ENCODE measurements at regions not wholly inside any gene's neighbourhood (a gene's known extent, or its start where the extent isn't known, plus 50 kb on each side); places are given as distances from the start of the nearest gene placed in this dataset.

- H4K8ac ChIP-seq (ENCODE audit: extremely low read depth, insufficient read depth, low read length): no peak overlapping the region
- no peak overlapping the region for H3K56ac ChIP-seq (replicated peaks; ENCODE audit: insufficient read length, low read depth, low read length)
- no peak overlapping the region for H4K91ac ChIP-seq (replicated peaks; ENCODE audit: insufficient read length, low read length)
- no peak overlapping the region for H2BK20ac ChIP-seq (ENCODE audit: low read length)
- H3K79me2 ChIP-seq (ENCODE audit: control insufficient read depth in 1 of 2, insufficient read depth in 2 of 2, low read length in 2 of 2): no peaks in the 10 kb centered on the region
- FAIRE-seq (no peak), DNase-seq (ENCODE audit: low read depth in 1 of 2, low spot score in 2 of 2) (no peak)
- H2BK120ac ChIP-seq (replicated peaks; ENCODE audit: low read depth, low read length): no peak overlapping the region
- POLR2A ChIA-PET (ENCODE audit: partially characterized antibody): no interaction called here
- H2BK15ac ChIP-seq (ENCODE audit: low read length): no peak overlapping the region
- H3K23ac ChIP-seq (ENCODE audit: insufficient read length): no peak overlapping the region
- H3K4me3 ChIP-seq (ENCODE audit: extremely low read depth in 1 of 4, insufficient read depth in 2 of 4, low read depth in 3 of 4, low read length in 4 of 4): no peak overlapping the region
- WGBS, 2 experiments (ENCODE audit: extremely low coverage in 1 of 2, insufficient coverage in 1 of 2, insufficient read length in 1 of 2, insufficient replicate concordance in 2 of 2, low coverage in 1 of 2, low lambda C conversion rate in 2 of 2, missing lambda C conversion rate in 1 of 2): 89% methylated on average over 4 of the region's 4 CpGs; no CpG with 5 or more reads in 1 of the 2 experiments
- H2BK12ac ChIP-seq (ENCODE audit: low read depth, low read length): no peak overlapping the region
- no peak overlapping the region for H4K5ac ChIP-seq (ENCODE audit: insufficient read length, low read depth, low read length)
- H3K4me1 ChIP-seq (replicated peaks in 1 of 4; ENCODE audit: control insufficient read depth in 3 of 4, insufficient read depth in 4 of 4, low read length in 3 of 4): peaks cover 0 to 2% (median 0%) of the 10 kb centered on the region in 4 experiments; a peak in 1 of 7 replicates
- H3K9ac ChIP-seq (replicated peaks in 1 of 4; ENCODE audit: extremely low read depth in 1 of 4, low read depth in 3 of 4, low read length in 3 of 4): no peak overlapping the region
- peaks cover 2% of the 10 kb centered on the region; the same call in 1 of the 2 replicates for H3K23me2 ChIP-seq (ENCODE audit: low read depth, low read length)
- H2BK5ac ChIP-seq (ENCODE audit: low read depth, low read length): no peak overlapping the region
- no peak overlapping the region for H3K4ac ChIP-seq (replicated peaks; ENCODE audit: insufficient read length, low read depth, low read length)
- no peaks in the 10 kb centered on the region for H3K27me3 ChIP-seq (replicated peaks in 1 of 4; ENCODE audit: control insufficient read depth in 3 of 4, extremely low read depth in 1 of 4, insufficient read depth in 3 of 4, low read length in 3 of 4)
- CTCF ChIA-PET (ENCODE audit: partially characterized antibody): no interaction called here
- H3K27ac ChIP-seq (ENCODE audit: low read depth, low read length): no peak overlapping the region
- no peaks in the 10 kb centered on the region; the same call in 1 of the 2 replicates for H3K79me1 ChIP-seq (ENCODE audit: low read depth, low read length)
- H2AFZ ChIP-seq (ENCODE audit: low read length): no peak overlapping the region
- no peak overlapping the region for H3K4me2 ChIP-seq (ENCODE audit: insufficient read depth in 1 of 2, low read depth in 2 of 2, low read length in 2 of 2)
- H4K20me1 ChIP-seq (replicated peaks in 1 of 2; ENCODE audit: control insufficient read depth in 1 of 2, insufficient read depth in 2 of 2, low read length in 2 of 2): no peaks in the 10 kb centered on the region
- H2AK5ac ChIP-seq (ENCODE audit: low read depth, low read length): no peak overlapping the region
- no peaks in the 10 kb centered on the region for H3K36me3 ChIP-seq (ENCODE audit: control insufficient read depth in 2 of 4, insufficient read depth in 4 of 4, low read length in 3 of 4)
- no peak overlapping the region for H3K14ac ChIP-seq (ENCODE audit: insufficient read length)
- H3K18ac ChIP-seq (ENCODE audit: extremely low read depth, low read length): no peak overlapping the region
- peaks cover 10 to 18% of the 10 kb centered on the region in 2 experiments for H3K9me3 ChIP-seq (ENCODE audit: insufficient read depth in 2 of 2, low read depth in 1 of 2, low read length in 1 of 2)
- no peak for TF ChIP-seq TEAD4 (IDR thresholded peaks at IDR 0.05; ENCODE audit: low read depth, low read length)
- TF ChIP-seq SP1 (IDR thresholded peaks at IDR 0.05; ENCODE audit: low read depth, low read length): no peak
- TF ChIP-seq EGR1 (IDR thresholded peaks at IDR 0.05; ENCODE audit: borderline replicate concordance, low read depth, low read length): no peak
- no peak for TF ChIP-seq E2F6 (IDR thresholded peaks at IDR 0.05)
- no peak for TF ChIP-seq SIX5 (IDR thresholded peaks at IDR 0.05; ENCODE audit: low read depth, low read length)
- TF ChIP-seq USF2 (IDR thresholded peaks at IDR 0.05; ENCODE audit: low read length): no peak
- no peak for TF ChIP-seq HDAC2 (IDR thresholded peaks at IDR 0.05; ENCODE audit: borderline replicate concordance in 1 of 2, low read depth in 2 of 2, low read length in 2 of 2)
- TF ChIP-seq ATF3 (IDR thresholded peaks at IDR 0.05; ENCODE audit: insufficient read depth, low read depth, low read length): no peak
- no peak for TF ChIP-seq GABPA (IDR thresholded peaks at IDR 0.05; ENCODE audit: borderline replicate concordance, insufficient read depth, low read length)
- no peak for TF ChIP-seq SIN3A (conservative IDR thresholded peaks at IDR 0.05 in 1 of 2, IDR thresholded peaks at IDR 0.05 in 1 of 2; ENCODE audit: low read depth in 1 of 2, low read length in 2 of 2)
- no peak for TF ChIP-seq TCF12 (IDR thresholded peaks at IDR 0.05; ENCODE audit: low read depth, low read length)
- no peak for TF ChIP-seq CHD2 (IDR thresholded peaks at IDR 0.05; ENCODE audit: low read length)
Observed at GRCh38 chr10:123398180-123398591, 244.0 kb downstream of the BUB3 start.

Data from H1 (cell line).